ENCODE measurements at regions not wholly inside any gene's neighbourhood (a gene's known extent, or its start where the extent isn't known, plus 50 kb on each side); places are given as distances from the start of the nearest gene placed in this dataset.
"Not testable (repeated sequence)": the region's sequence is repeated elsewhere in the genome, so short reads cannot be mapped to it uniquely, and the experiment has no call there.

GRCh38 chr18:30859036-30859435 is 183.5 kb downstream of the DSC3 start:
- no peaks in the 10 kb centered on the region for H3K27me3 ChIP-seq
- no peaks in the 10 kb centered on the region for H3K9me3 ChIP-seq
- TF ChIP-seq CTCF (IDR thresholded peaks at IDR 0.05) = no peak
- H3K4me3 ChIP-seq = no peak overlapping the region
- intact Hi-C loops (cut with DNase I) = no loop called here
- no peak for DNase-seq
- ATAC-seq = no peak
- no peak overlapping the region for H3K27ac ChIP-seq
- H3K4me1 ChIP-seq = no peaks in the 10 kb centered on the region
- no peaks in the 10 kb centered on the region for H3K36me3 ChIP-seq

GRCh38 chr18:30858560-30858959 is 184.0 kb downstream of the DSC3 start:
- no peak overlapping the region for H3K4me3 ChIP-seq
- H3K27ac ChIP-seq = no peak overlapping the region
- H3K36me3 ChIP-seq = no peaks in the 10 kb centered on the region
- H3K27me3 ChIP-seq = no peaks in the 10 kb centered on the region
- H3K4me1 ChIP-seq = no peaks in the 10 kb centered on the region
- no peak for TF ChIP-seq CTCF (IDR thresholded peaks at IDR 0.05)
- DNase-seq (no peak), ATAC-seq (no peak)
- intact Hi-C loops (cut with DNase I) = no loop called here
- no peaks in the 10 kb centered on the region for H3K9me3 ChIP-seq

GRCh38 chr18:30855762-30856161 is 186.8 kb downstream of the DSC3 start:
- no peak for DNase-seq
- no peak overlapping the region for H3K4me3 ChIP-seq
- no peak for ATAC-seq

GRCh38 chr18:30852980-30853379 is 189.6 kb downstream of the DSC3 start:
- Histone ChIP-seq H3K36me3 (no peaks in the 10 kb centered on the region), H3K4me1 (no peaks in the 10 kb centered on the region), H3K27me3 (no peaks in the 10 kb centered on the region), H3K9me3 (no peaks in the 10 kb centered on the region), H3K27ac (no peak overlapping the region), H3K4me3 (no peak overlapping the region)
- DNase-seq (no peak), ATAC-seq (no peak)
- no peak for TF ChIP-seq CTCF (IDR thresholded peaks at IDR 0.05)
- intact Hi-C loops (cut with DNase I) = no loop called here

More at GRCh38 chr18:30855762-30856161, 186.8 kb downstream of the DSC3 start:
- Histone ChIP-seq H3K27me3 (no peaks in the 10 kb centered on the region), H3K9me3 (no peaks in the 10 kb centered on the region), H3K36me3 (no peaks in the 10 kb centered on the region), H3K4me1 (no peaks in the 10 kb centered on the region), H3K27ac (no peak overlapping the region)
- no peak for TF ChIP-seq CTCF (IDR thresholded peaks at IDR 0.05)
- intact Hi-C loops (cut with DNase I) = no loop called here

- TF ChIP-seq CTCF (IDR thresholded peaks at IDR 0.05) = no peak
These were observed 190.0 kb downstream of the DSC3 start for GRCh38 chr18:30852541-30852940.

GRCh38 chr18:30839056-30839561 is 203.4 kb downstream of the DSC3 start:
- H3K9me3 ChIP-seq = not testable (repeated sequence)

More at GRCh38 chr18:30852541-30852940, 190.0 kb downstream of the DSC3 start:
- Histone ChIP-seq H3K9me3 (no peaks in the 10 kb centered on the region), H3K27me3 (no peaks in the 10 kb centered on the region), H3K4me3 (no peak overlapping the region), H3K27ac (no peak overlapping the region), H3K36me3 (no peaks in the 10 kb centered on the region), H3K4me1 (no peaks in the 10 kb centered on the region)
- ATAC-seq (no peak), DNase-seq (no peak)
- intact Hi-C loops (cut with DNase I) = no loop called here

More at GRCh38 chr18:30839056-30839561, 203.4 kb downstream of the DSC3 start:
- intact Hi-C loops (cut with DNase I); H3K27ac ChIP-seq; H3K27me3 ChIP-seq; H3K4me1 ChIP-seq; H3K36me3 ChIP-seq; DNase-seq; H3K4me3 ChIP-seq; ATAC-seq: not testable (repeated sequence)

Measured in upper lobe of right lung (tissue), 1 donor.